ENCODE measurements at regions not wholly inside any gene's neighbourhood (a gene's known extent, or its start where the extent isn't known, plus 50 kb on each side); places are given as distances from the start of the nearest gene placed in this dataset.

DNA sequence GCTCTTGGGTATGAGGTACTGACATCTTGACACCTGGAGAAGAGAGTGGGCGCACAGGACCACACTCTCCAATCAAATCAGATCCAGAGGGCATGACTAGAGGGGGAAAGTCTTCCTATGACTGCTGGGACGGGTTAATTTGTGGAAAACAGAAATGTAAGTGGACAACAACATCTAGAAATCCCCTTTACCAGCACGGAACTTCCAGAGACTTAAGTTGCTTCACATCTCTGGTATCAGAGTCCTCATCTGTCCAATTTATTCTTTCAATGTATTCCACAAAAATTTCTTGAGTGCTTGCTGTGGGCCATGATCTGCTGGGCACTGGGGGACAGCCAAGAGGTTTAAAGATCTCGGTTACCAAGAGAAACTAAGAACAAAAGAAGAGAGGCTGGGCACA lies 159.2 kb downstream of the COPRS start:
- DNase-seq (ENCODE audit: low read depth, low spot score): no peak
- Mint-ChIP-seq H3K36me3 (ENCODE audit: low read depth) (no peaks in the 10 kb centered on the region), H3K9me3 (peaks cover 3% of the 10 kb centered on the region), H3K4me3 (no peak overlapping the region), H3K27ac (ENCODE audit: unreplicated experiment) (no peak overlapping the region), H3K4me1 (peaks cover 22% of the 10 kb centered on the region), H3K27me3 (ENCODE audit: low read depth) (peaks cover 8% of the 10 kb centered on the region)
- TF ChIP-seq, protein P1, sequence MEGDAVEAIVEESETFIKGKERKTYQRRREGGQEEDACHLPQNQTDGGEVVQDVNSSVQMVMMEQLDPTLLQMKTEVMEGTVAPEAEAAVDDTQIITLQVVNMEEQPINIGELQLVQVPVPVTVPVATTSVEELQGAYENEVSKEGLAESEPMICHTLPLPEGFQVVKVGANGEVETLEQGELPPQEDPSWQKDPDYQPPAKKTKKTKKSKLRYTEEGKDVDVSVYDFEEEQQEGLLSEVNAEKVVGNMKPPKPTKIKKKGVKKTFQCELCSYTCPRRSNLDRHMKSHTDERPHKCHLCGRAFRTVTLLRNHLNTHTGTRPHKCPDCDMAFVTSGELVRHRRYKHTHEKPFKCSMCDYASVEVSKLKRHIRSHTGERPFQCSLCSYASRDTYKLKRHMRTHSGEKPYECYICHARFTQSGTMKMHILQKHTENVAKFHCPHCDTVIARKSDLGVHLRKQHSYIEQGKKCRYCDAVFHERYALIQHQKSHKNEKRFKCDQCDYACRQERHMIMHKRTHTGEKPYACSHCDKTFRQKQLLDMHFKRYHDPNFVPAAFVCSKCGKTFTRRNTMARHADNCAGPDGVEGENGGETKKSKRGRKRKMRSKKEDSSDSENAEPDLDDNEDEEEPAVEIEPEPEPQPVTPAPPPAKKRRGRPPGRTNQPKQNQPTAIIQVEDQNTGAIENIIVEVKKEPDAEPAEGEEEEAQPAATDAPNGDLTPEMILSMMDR (conservative IDR thresholded peaks at IDR 0.05): no peak

DNA sequence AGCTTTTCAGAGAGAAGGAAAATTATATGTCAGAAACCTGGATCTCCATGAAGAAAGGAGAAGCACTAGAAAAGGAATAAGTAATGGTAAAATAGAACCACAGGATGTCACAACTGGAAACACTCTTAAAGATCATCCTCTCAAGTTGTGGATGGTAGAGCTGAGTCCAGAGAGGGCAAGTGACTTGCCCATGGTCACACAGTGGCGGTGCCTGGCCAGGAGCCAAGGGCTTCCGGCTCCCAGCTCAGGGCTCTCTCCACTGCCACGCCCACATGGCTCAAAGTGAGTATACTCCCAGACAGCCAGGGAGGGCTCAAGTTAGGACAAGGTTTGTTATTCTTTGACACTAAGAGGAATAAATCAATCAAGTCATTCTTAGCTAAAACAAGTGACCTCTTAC lies 159.8 kb downstream of the COPRS start:
- Mint-ChIP-seq H3K9me3 (peaks cover 3% of the 10 kb centered on the region), H3K27ac (ENCODE audit: unreplicated experiment) (no peak overlapping the region), H3K27me3 (ENCODE audit: low read depth) (peaks cover 8% of the 10 kb centered on the region), H3K4me3 (no peak overlapping the region), H3K36me3 (ENCODE audit: low read depth) (no peaks in the 10 kb centered on the region), H3K4me1 (peaks cover 22% of the 10 kb centered on the region)
- DNase-seq (ENCODE audit: low read depth, low spot score): no peak
- TF ChIP-seq, protein P1 (conservative IDR thresholded peaks at IDR 0.05): no peak

DNA sequence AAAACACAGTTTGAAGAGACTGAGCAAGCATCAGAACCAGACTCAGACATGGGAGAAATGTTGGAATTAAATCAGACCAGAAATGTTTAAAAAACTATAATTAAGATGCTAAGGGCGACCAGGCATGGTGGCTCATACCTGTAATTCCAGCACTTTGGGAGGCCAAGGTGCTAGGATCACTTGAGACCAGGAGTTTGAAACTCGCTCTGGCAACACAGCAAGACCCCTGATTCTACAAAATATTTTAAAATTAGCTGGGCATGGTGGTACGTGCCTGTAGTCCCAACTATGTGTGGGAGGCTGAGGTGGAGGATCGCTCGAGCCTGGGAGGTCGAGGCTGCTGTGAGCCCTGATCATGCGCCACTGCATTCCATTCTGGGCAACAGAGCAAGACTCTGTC lies 160.3 kb downstream of the COPRS start:
- Mint-ChIP-seq H3K4me1 (peaks cover 26% of the 10 kb centered on the region), H3K27me3 (ENCODE audit: low read depth) (peaks cover 8% of the 10 kb centered on the region), H3K36me3 (ENCODE audit: low read depth) (no peaks in the 10 kb centered on the region), H3K9me3 (peaks cover 3% of the 10 kb centered on the region), H3K27ac (ENCODE audit: unreplicated experiment) (no peak overlapping the region), H3K4me3 (no peak overlapping the region)
- TF ChIP-seq, protein P1 (conservative IDR thresholded peaks at IDR 0.05): no peak
- no peak for DNase-seq (ENCODE audit: low read depth, low spot score)

DNA sequence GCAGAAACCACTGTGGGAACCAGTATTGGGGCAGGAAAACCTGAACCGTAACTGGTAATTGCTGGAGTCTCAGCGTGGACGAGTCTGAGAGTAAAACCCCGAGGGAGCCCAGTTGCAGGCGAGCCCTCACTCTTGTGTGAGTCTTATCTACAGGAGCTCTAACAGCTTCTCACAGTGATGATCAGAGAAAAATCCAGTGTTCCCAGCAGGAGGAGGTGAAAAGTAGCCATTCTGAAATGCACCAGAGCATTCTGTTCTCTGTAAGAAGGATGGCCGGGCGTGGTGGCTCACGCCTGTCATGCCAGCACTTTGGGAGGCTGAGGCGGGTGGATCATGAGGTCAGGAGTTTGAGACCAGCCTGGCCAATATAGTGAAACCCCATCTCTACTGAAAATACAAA lies 161.2 kb downstream of the COPRS start:
- Mint-ChIP-seq H3K4me3 (no peak overlapping the region), H3K9me3 (peaks cover 3% of the 10 kb centered on the region), H3K4me1 (peaks cover 27% of the 10 kb centered on the region), H3K27me3 (ENCODE audit: low read depth) (peaks cover 8% of the 10 kb centered on the region), H3K36me3 (ENCODE audit: low read depth) (no peaks in the 10 kb centered on the region), H3K27ac (ENCODE audit: unreplicated experiment) (peak overlapping the region; percentile 23)
- TF ChIP-seq, protein P1 (conservative IDR thresholded peaks at IDR 0.05): no peak
- no peak for DNase-seq (ENCODE audit: low read depth, low spot score)

DNA sequence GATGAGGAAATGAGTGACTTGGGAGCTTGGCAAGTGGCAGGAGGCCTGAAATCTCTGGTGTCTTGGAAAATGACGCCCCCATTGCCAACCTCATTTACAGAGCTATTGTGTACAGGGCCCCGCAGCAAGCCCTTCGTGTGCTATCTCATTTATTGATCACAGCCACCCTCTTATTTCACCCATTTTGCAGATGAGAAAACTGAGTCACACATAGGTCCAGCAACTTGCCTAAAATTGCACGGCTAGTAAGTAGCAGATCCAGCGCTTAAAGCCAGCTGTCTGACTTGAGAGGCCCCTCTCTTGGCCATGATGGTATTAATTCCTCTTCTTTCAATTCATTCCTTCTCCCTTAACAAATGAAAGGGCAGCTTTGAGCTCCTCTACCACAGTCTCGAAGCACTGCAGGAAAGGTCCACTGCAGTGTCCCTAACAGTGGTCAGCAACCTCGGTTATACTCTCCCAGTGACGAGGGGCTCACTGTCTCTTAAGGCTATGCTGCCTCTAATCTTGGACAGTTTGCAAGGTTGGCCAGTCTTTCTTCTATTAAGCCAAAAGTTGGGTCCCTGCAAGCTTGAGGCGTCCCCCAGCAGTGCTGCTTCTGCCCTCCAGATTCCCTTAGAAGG lies 162.2 kb downstream of the COPRS start:
- TF ChIP-seq, protein P1 (conservative IDR thresholded peaks at IDR 0.05): no peak
- Mint-ChIP-seq H3K4me3 (no peak overlapping the region), H3K36me3 (ENCODE audit: low read depth) (no peaks in the 10 kb centered on the region)

More for the DNA sequence above, 162.2 kb downstream of the COPRS start:
- H3K4me1 Mint-ChIP-seq: peaks cover 27% of the 10 kb centered on the region
- H3K27ac Mint-ChIP-seq (ENCODE audit: unreplicated experiment): peak overlapping the region; percentile 48
- no peak for DNase-seq (ENCODE audit: low read depth, low spot score)
- H3K9me3 Mint-ChIP-seq: peaks cover 3% of the 10 kb centered on the region
- H3K27me3 Mint-ChIP-seq (ENCODE audit: low read depth): peaks cover 6% of the 10 kb centered on the region
